ENCODE measurements at regions not wholly inside any gene's neighbourhood (a gene's known extent, or its start where the extent isn't known, plus 50 kb on each side); places are given as distances from the start of the nearest gene placed in this dataset.

DNA sequence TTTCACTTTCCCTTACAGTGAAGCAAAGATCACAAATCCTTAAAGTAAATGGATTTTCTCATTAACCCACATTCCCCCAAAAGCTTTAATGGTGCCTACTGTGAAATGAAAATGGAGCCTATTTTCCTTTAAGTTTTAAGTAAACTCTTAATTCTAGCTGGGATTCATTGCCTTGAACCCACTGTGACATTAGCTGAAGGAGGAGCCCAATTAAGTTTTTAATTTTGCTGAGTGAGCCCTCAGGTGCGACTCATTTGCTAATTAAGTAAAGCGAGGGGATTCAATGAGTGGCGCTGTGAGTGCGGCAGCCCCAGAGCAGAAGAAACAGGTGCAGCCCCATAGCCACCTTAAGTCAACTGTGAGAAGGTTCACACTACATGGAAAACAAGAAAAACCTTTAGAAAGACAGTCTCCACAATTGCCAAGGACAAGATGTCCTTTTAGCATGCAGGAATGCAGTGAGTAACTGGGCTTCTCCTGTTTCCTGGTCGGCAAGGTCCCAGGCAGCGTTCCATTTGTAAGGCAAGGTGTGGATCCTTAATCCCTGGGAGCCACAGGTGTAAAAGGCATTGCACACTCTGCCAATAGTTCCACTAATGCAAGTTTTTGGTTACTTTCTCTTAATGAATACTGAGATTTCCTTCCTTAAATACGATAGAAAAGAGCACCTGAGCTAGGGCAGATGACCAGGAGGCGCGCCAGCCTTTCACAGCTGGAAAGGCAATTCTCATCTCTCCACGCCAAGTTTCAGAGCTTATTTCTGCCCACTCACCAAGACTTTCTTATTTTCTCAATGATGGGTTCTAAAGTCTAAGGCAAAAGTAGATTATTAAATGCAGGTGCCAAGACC is 87.7 kb downstream of the TMEM18 start:
- no peak for TF ChIP-seq CTCF (IDR thresholded peaks at IDR 0.05; ENCODE audit: low read length, missing control alignments)
- H3K4me3 ChIP-seq (replicated peaks; ENCODE audit: low read depth, low read length) = no peak overlapping the region
- no peak for DNase-seq (ENCODE audit: low read depth)

GRCh38 chr2:588074-588645 is 89.0 kb downstream of the TMEM18 start:
- no peak overlapping the region for H3K4me3 ChIP-seq (replicated peaks; ENCODE audit: low read depth, low read length)
- TF ChIP-seq CTCF (IDR thresholded peaks at IDR 0.05; ENCODE audit: low read length, missing control alignments) = no peak
- no peak for DNase-seq (ENCODE audit: low read depth)

DNA sequence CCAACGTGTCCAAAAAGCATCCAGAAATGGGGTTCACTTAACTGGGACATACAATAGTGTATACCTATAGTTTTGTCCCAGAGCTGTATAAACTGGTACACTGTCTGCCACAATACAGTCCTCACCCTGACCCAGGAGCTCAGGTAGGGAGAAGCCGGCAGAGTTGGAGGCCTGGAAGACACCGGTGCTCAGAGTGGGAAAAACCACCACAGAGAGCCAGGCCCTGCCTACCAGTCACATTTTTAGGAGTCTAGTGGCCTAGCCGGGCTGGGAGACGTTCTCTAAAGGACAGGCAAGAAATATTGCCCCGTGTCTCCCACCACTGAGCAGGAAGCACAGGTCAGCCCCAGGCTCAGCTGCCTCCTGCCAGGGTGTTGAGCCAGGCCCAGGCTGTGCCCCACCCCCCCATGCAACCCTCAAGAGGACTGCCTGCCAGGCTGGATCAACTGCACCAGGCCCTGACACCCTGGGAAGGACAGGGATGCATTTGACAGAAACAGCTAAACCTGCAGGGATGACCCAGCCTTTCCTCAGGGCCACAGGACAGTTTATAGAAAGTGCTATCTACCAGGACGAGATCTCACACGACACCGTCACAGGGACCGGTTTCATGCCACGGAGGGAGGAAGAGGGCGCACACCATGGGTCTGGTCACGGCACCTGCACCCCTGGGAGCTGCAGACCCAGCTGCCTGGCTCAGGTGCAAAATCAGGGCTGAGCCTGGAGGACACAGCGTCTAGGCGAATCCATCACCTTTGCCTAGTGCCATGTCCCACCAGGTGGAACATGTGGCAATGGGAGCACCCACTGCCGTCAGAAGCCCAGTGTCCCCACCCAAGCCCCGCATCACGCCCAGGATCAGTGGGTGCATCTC is 89.9 kb downstream of the TMEM18 start:
- no peak for DNase-seq (ENCODE audit: low read depth)
- no peak for TF ChIP-seq CTCF (IDR thresholded peaks at IDR 0.05; ENCODE audit: low read length, missing control alignments)

DNA sequence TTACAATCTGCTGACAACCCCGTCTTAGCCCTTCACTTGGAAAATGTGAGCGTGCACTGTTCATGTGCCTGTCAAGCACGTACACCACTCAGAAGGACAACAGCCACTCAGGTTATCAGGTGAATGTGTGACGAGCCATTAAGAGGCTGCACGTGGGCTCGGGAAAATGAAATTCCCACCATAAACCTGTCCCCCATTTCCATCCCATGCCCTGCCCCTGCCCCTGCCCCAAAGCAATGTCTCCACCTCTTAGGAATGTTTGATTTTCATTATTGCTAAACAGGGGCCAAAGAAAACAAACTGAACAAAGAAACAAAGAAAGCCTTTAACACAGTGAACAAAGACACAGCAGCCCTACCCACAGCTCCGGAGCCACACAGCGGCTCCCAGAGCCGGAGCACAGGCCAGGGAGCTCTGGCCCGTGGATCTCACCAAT is 90.5 kb downstream of the TMEM18 start:
- TF ChIP-seq CTCF (IDR thresholded peaks at IDR 0.05; ENCODE audit: low read length, missing control alignments) = no peak
- no peak for DNase-seq (ENCODE audit: low read depth)
- no peak overlapping the region for H3K4me3 ChIP-seq (replicated peaks; ENCODE audit: low read depth, low read length)

More for the DNA sequence above, 89.9 kb downstream of the TMEM18 start:
- H3K4me3 ChIP-seq (replicated peaks; ENCODE audit: low read depth, low read length) = no peak overlapping the region

DNA sequence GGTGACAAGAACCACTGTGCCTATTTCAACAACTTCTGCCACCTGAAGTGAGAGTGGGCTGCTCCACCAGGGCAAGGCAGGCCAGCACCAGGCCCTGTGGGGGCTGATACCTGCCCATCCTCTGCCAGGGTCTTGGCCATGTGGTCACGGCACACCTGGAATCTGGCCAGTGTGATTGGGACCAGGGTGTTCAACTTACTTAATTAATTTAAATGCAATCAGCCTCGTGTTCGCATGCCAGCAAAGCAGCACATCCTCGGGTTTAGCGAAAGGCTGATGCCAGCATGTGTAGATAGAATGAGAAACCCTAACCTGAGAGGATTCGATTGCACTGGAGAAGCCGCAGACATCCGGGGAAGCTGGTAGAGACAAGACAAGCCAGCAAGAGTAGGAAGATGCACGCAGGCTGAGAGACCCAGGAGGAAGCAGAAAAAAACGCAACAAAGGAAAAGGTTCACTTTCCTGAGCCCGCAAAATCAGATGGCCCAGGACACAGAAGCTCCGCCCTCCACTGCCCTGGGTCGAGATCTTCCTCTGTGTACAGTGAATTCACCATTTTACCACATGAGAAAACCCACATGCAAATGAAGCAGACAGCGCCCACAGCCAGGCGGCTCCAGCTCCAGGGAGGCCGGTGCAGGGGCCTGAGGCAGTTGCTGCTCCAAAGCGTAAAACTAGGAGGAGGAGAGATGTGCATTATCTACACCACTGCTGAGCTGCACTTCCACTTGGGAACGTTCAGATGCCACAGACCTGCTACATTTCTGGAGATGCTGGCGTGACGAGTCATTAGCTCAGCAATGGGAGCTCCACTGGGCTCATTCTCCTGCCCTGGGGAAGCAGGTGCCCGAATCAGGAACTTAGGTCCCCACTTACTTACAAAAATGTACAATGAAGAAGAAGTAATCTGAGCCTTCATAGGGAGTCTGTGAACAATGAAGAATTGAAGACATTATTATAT is 92.1 kb downstream of the TMEM18 start:
- no peak overlapping the region for H3K4me3 ChIP-seq (replicated peaks; ENCODE audit: low read depth, low read length)
- no peak for DNase-seq (ENCODE audit: low read depth)
- TF ChIP-seq CTCF (IDR thresholded peaks at IDR 0.05; ENCODE audit: low read length, missing control alignments) = no peak

DNA sequence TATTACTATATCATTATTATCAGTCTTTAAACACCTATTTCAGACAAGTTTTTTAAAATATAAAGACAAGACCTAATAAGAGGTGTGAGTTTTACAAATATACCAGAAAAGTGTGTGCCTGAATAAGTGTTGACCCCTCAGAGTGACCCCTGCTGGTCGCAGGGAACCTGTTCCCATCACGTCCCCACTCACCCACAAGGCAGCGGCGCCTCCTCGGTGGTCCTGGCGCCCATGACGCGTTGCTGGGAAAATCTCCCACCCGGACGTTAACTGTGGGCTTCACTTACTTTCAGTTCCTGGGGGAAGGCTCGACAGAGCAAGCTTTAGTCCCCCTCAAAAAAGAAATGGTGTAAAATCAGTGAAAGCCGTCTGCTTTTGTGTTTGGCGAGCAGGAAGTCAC is 93.5 kb downstream of the TMEM18 start:
- TF ChIP-seq CTCF (IDR thresholded peaks at IDR 0.05; ENCODE audit: low read length, missing control alignments) = no peak
- no peak for DNase-seq (ENCODE audit: low read depth)
- no peak overlapping the region for H3K4me3 ChIP-seq (replicated peaks; ENCODE audit: low read depth, low read length)

Data from fibroblast of pulmonary artery (primary cell).